Smooth muscle cell (in vitro differentiated cells): ENCODE measurements at regions not wholly inside any gene's neighbourhood (a gene's known extent, or its start where the extent isn't known, plus 50 kb on each side); places are given as distances from the start of the nearest gene placed in this dataset.

Experiments
- DNase-seq: peaks from one replicate; lab custom pipeline; 2025; ENCODE audit not compliant: unreplicated experiment; lab: John Stamatoyannopoulos, UW
- H2AFZ ChIP-seq: fragments of 200-600 bp; sonication (generic); 2 replicates; pipeline ENCODE4 v1.6.0; 2016; ENCODE audit warnings: antibody characterized with exemption, low read depth, mild to moderate bottlenecking
- H3F3A ChIP-seq: fragments of 200-600 bp; sonication (generic); 2 replicates; pipeline ENCODE4 v1.6.0; 2017; ENCODE audit warnings: antibody characterized with exemption, low read depth
- H3K27ac ChIP-seq: fragments of 200-600 bp; sonication (generic); 2 replicates; pipeline ENCODE4 v1.5.1; 2016; ENCODE audit warnings: low read depth, mild to moderate bottlenecking
- H3K27me3 ChIP-seq: fragments of 200-600 bp; sonication (generic); 2 replicates; pipeline ENCODE4 v1.6.1; 2016; ENCODE audit warnings: low read depth, mild to moderate bottlenecking
- H3K36me3 ChIP-seq: fragments of 200-600 bp; sonication (generic); 2 replicates; pipeline ENCODE4 v1.5.1; 2016; ENCODE audit warnings: low read depth
- H3K4me1 ChIP-seq: fragments of 200-600 bp; sonication (generic); 2 replicates; pipeline ENCODE4 v1.5.1; 2016; ENCODE audit warnings: low read depth
- H3K4me2 ChIP-seq: fragments of 200-600 bp; sonication (generic); 2 replicates; pipeline ENCODE4 v1.6.0; 2016; ENCODE audit warnings: mild to moderate bottlenecking
- H3K4me3 ChIP-seq: fragments of 200-600 bp; sonication (generic); 2 replicates; pipeline ENCODE4 v1.5.1; 2016; ENCODE audit warnings: mild to moderate bottlenecking
- H3K79me2 ChIP-seq: fragments of 200-600 bp; sonication (generic); 2 replicates; pipeline ENCODE4 v1.6.0; 2016; ENCODE audit warnings: low read depth, mild to moderate bottlenecking
- H3K9ac ChIP-seq: fragments of 200-600 bp; sonication (generic); 2 replicates; pipeline ENCODE4 v1.6.0; 2016; ENCODE audit warnings: low read depth
- H3K9me3 ChIP-seq: fragments of 200-600 bp; sonication (generic); replicated peaks from 2 replicates; pipeline ENCODE4 v1.5.1; 2016; ENCODE audit warnings: low read depth
- H4K20me1 ChIP-seq: fragments of 200-600 bp; sonication (generic); 2 replicates; pipeline ENCODE4 v1.6.0; 2016; ENCODE audit warnings: low read depth
- WGBS: methylation state at CpG from one replicate; pipeline ENCODE4 v1.1.7; 2016; ENCODE audit warnings: low lambda C conversion rate; 5-methylcytosine and 5-hydroxymethylcytosine counted together
- TF ChIP-seq, protein P1 (sequence below): fragments of 200-600 bp; sonication (generic); IDR thresholded peaks from 2 replicates; pipeline ENCODE4 v1.5.1; 2017; ENCODE audit warnings: borderline replicate concordance, mild to moderate bottlenecking, antibody characterized with exemption; ENCODE audit not compliant: insufficient read depth, poor library complexity, severe bottlenecking

DNA sequence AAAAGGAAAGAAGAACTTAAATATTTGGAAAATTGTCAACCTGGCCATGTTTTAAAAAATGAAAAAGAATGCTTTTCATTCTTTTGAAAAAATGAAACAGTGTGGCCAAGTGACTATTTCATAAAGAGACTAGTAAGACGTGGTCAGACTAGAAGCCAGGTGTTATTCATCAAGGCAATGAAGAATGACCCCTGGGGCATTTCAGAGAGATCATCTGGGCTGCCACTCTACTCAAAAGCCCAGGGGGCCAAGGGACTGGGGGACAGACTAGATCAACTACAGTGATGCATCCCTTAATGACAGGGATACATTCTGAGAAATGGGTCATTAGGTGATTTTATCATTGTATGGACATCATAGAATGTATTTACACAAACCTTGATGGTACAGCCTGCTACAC, 199.4 kb downstream of the STK31 start:
- Histone ChIP-seq H3K27me3 (no peaks in the 10 kb centered on the region), H3K4me3 (no peak overlapping the region), H3K9me3 (no peaks in the 10 kb centered on the region), H3F3A (no peaks in the 10 kb centered on the region), H3K27ac (no peak overlapping the region), H4K20me1 (no peaks in the 10 kb centered on the region), H3K4me2 (no peak overlapping the region), H3K36me3 (no peaks in the 10 kb centered on the region), H3K9ac (no peak overlapping the region), H2AFZ (no peak overlapping the region), H3K79me2 (no peaks in the 10 kb centered on the region), H3K4me1 (no peaks in the 10 kb centered on the region)
- 61% methylated on average over 1 of the region's 1 CpG for WGBS
- no peak for DNase-seq
- TF ChIP-seq, protein P1, sequence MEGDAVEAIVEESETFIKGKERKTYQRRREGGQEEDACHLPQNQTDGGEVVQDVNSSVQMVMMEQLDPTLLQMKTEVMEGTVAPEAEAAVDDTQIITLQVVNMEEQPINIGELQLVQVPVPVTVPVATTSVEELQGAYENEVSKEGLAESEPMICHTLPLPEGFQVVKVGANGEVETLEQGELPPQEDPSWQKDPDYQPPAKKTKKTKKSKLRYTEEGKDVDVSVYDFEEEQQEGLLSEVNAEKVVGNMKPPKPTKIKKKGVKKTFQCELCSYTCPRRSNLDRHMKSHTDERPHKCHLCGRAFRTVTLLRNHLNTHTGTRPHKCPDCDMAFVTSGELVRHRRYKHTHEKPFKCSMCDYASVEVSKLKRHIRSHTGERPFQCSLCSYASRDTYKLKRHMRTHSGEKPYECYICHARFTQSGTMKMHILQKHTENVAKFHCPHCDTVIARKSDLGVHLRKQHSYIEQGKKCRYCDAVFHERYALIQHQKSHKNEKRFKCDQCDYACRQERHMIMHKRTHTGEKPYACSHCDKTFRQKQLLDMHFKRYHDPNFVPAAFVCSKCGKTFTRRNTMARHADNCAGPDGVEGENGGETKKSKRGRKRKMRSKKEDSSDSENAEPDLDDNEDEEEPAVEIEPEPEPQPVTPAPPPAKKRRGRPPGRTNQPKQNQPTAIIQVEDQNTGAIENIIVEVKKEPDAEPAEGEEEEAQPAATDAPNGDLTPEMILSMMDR = no peak

DNA sequence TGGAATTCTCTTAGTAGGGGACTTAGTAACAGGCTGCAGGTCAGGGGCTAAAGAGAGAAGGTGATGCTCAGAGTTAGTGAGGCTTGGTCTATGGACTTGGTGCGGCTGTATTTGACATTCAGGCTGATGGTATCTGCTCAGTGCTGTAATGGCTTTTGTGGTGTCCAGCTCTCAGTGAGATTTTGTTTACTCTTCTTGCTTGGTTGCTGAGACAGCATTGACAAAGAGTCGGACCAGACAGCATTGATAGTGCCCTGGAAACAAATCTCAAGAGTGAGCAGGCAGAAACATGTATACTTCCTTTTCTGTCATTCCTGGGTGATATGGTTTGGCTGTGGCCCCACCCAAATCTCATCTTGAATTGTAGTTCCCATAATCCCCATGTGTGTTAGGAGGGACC, 202.0 kb downstream of the STK31 start:
- WGBS = 66% methylated on average over 2 of the region's 2 CpGs
- H4K20me1 ChIP-seq = no peaks in the 10 kb centered on the region
- no peaks in the 10 kb centered on the region for H3F3A ChIP-seq
- no peak for DNase-seq
- no peak overlapping the region for H3K4me3 ChIP-seq
- no peaks in the 10 kb centered on the region for H3K27me3 ChIP-seq
- no peak overlapping the region for H3K9ac ChIP-seq
- TF ChIP-seq, protein P1 = no peak
- no peaks in the 10 kb centered on the region for H3K9me3 ChIP-seq
- no peak overlapping the region for H3K27ac ChIP-seq
- no peaks in the 10 kb centered on the region for H3K79me2 ChIP-seq
- no peaks in the 10 kb centered on the region for H3K4me1 ChIP-seq
- H2AFZ ChIP-seq = no peak overlapping the region
- H3K36me3 ChIP-seq = no peaks in the 10 kb centered on the region
- no peak overlapping the region for H3K4me2 ChIP-seq

DNA sequence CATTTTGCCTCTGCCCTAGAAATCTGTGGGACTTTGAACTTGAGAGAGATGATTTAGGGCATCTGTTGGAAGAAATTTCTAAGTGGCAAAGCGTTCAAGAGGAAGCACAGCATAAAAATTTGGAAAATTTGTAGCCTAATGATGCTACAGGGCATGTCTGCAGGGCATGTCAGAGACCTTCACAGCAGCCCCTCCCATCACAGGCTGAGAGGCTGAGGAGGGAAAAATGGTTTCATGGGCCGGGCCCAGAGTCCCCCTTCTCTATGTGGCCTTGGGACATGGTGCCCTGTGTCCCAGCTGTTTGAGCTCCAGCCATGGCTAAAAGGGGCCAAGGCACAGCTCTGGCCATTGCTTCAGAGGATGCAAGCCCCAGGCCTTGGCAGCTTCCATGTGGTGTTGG, 203.0 kb downstream of the STK31 start:
- Histone ChIP-seq H3K27me3 (no peaks in the 10 kb centered on the region), H3K4me3 (no peak overlapping the region), H3K36me3 (no peaks in the 10 kb centered on the region), H3K4me1 (no peaks in the 10 kb centered on the region), H2AFZ (no peak overlapping the region), H3K9me3 (no peaks in the 10 kb centered on the region), H3K9ac (no peak overlapping the region), H3K79me2 (no peaks in the 10 kb centered on the region), H3F3A (no peaks in the 10 kb centered on the region), H3K4me2 (no peak overlapping the region), H3K27ac (no peak overlapping the region), H4K20me1 (no peaks in the 10 kb centered on the region)
- DNase-seq = no peak
- WGBS = 93% methylated on average over 2 of the region's 2 CpGs
- TF ChIP-seq, protein P1 = no peak

DNA sequence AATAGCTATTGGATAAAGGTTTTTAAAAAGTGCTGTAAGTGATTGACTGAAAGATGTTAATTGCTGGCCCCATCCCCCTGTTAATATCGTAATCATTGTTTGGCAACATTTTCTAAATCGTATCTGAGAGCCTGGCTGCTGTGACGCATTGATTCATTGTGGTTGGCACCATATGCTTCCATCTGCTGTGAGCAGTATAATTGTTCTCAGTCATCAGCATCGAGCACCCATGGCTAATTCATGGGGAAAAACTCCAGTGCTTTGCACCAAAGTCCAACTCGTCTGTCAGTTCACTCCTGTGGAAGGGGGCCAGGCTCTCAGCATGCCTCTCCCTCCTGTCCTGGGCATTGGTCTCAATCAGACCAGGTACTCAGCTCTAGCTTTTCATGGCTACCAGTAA, 205.2 kb downstream of the STK31 start:
- H3F3A ChIP-seq = no peaks in the 10 kb centered on the region
- H4K20me1 ChIP-seq = no peaks in the 10 kb centered on the region
- H3K36me3 ChIP-seq = no peaks in the 10 kb centered on the region
- H2AFZ ChIP-seq = no peak overlapping the region
- H3K4me3 ChIP-seq = no peak overlapping the region
- no peak overlapping the region for H3K9ac ChIP-seq
- no peaks in the 10 kb centered on the region for H3K4me1 ChIP-seq
- no peak for DNase-seq
- no peaks in the 10 kb centered on the region for H3K79me2 ChIP-seq
- 84% methylated on average over 5 of the region's 5 CpGs for WGBS
- H3K4me2 ChIP-seq = no peak overlapping the region
- H3K9me3 ChIP-seq = no peaks in the 10 kb centered on the region
- no peaks in the 10 kb centered on the region for H3K27me3 ChIP-seq
- TF ChIP-seq, protein P1 = no peak
- H3K27ac ChIP-seq = no peak overlapping the region
